Kidney epithelial cell (primary cell): ENCODE measurements at regions not wholly inside any gene's neighbourhood (a gene's known extent, or its start where the extent isn't known, plus 50 kb on each side); places are given as distances from the start of the nearest gene placed in this dataset.
"Not testable (repeated sequence)": the region's sequence is repeated elsewhere in the genome, so short reads cannot be mapped to it uniquely, and the experiment has no call there.

Source experiments
- DNase-seq: peaks from one replicate; pipeline ENCODE4 v3.0.0-alpha.2; 2010; ENCODE audit warnings: low read depth
- H3K27me3 ChIP-seq: 2 replicates; pipeline ENCODE4 v1.6.0; 2011; ENCODE audit warnings: low read length; ENCODE audit not compliant: control insufficient read depth, insufficient read depth
- H3K36me3 ChIP-seq: 2 replicates; pipeline ENCODE4 v1.5.1; 2011; ENCODE audit warnings: low read length; ENCODE audit not compliant: control insufficient read depth, insufficient read depth
- H3K4me3 ChIP-seq: 2 replicates; pipeline ENCODE4 v1.5.1; 2011; ENCODE audit warnings: low read depth, mild to moderate bottlenecking, control low read depth, low read length
- CTCF ChIP-seq: IDR thresholded peaks from 2 replicates; pipeline ENCODE4 v1.5.1; 2011; ENCODE audit warnings: mild to moderate bottlenecking, moderate library complexity, low read length, control low read depth, inconsistent platforms; ENCODE audit not compliant: insufficient read depth, poor library complexity, severe bottlenecking

DNA sequence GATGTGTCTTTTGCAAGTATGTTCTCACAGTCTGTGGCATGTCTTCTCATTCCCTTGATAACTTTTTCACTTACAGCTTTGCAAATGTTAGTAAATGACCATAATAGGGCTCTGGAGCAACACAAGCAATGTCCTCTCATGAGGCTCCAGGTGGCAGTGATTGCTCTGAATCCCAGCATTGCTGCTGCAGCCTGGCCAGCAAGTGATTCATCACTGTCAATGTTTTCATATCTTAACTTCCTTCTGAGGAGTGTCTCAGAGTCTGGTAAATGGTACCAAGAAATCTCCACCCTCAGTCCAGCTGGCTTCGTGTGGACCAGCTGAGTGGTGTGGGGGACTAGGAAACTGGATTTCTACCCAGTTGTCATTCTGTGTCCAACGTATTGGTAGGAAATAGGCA, 139.6 kb downstream of the MYLK4 start:
- Histone ChIP-seq H3K4me3 (no peak overlapping the region), H3K36me3 (no peaks in the 10 kb centered on the region), H3K27me3 (no peaks in the 10 kb centered on the region)
- TF ChIP-seq CTCF, result no peak
- DNase-seq, result no peak

DNA sequence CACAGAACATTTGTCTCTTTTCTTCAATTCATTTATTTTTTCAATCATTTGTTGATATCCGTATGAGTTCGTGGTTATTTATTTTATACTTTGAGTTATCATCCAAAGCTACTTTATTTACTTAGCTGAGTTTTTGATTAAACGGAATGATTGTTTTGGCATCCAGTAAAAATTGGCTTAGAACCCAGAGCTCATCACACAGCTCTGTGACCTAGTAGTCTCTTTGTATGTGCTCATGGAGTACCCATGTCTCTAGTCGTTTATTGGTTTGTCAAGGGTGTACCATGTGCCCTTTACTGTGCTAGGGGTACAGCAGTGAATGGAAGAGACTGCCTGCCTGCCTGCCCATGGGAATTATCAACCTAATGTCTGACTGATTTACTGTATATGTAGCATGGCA, 142.2 kb downstream of the MYLK4 start:
- no peak for TF ChIP-seq CTCF

GRCh38 chr6:2600363-2600762, 150.4 kb downstream of the MYLK4 start:
- no peak for TF ChIP-seq CTCF

More for the DNA sequence above, 142.2 kb downstream of the MYLK4 start:
- no peaks in the 10 kb centered on the region for H3K27me3 ChIP-seq
- H3K36me3 ChIP-seq, result no peaks in the 10 kb centered on the region
- DNase-seq, result no peak
- no peak overlapping the region for H3K4me3 ChIP-seq

DNA sequence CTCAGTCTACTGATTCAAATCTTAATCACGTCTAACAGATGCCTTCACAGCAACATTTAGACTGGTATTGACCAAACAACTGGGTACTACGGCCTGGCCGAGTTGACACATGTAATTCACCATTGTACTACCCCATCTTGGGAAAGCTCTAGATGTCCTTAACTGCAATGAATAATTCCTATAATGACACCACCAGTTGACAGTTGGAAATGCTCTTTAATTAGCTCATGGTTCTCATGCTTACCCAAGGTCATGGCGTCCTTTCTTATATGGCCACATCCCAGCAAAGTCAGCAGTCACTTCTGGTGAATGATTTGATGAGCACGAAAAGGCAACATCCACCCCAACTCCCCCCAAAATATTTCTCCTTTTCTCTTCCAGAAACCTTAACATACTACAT, 150.9 kb downstream of the MYLK4 start:
- H3K36me3 ChIP-seq, result no peaks in the 10 kb centered on the region
- H3K4me3 ChIP-seq, result no peak overlapping the region
- no peak for DNase-seq
- no peaks in the 10 kb centered on the region for H3K27me3 ChIP-seq
- no peak for TF ChIP-seq CTCF

More at GRCh38 chr6:2600363-2600762, 150.4 kb downstream of the MYLK4 start:
- Histone ChIP-seq H3K4me3 (no peak overlapping the region), H3K27me3 (no peaks in the 10 kb centered on the region), H3K36me3 (no peaks in the 10 kb centered on the region)
- no peak for DNase-seq

DNA sequence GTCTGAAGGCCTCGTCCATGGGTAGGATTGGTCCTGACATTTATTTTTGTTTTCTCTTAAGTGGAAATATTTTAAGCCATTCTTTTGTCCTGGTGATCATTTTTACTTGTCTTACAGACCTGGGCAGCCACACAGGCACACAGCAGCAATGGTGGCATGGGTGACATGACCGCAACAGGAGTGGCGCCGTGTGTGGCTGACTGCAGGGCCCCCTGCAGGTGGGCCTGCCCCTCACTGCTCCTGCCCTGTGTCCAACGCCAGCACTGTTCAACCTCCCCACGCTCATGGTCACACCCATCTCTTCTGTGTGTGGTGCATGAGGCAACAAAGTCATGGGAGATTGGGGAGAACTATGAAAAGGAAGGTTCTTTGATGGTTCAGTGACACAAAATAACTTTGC, 151.9 kb downstream of the MYLK4 start:
- Histone ChIP-seq H3K4me3 (no peak overlapping the region), H3K36me3 (no peaks in the 10 kb centered on the region), H3K27me3 (no peaks in the 10 kb centered on the region)
- TF ChIP-seq CTCF, result no peak
- DNase-seq, result no peak

DNA sequence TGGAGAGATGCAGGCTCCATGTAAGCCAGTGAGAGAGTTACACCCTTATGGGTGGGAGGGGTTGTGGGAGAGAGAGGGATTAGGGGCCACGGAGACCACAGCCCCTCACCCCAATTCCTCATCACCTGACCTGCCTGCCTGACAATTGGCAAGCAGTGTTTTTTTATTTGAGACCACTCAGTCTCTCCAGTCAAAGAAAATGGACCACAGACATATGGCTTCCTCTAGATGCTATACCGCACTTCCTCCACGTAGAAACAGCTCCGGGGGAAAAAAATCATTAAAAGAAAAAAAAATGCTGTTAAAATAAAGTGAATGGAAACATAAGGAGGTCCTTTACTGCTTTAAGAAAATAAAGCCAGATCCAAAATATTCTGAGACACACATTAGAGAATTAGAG, 152.7 kb downstream of the MYLK4 start:
- Histone ChIP-seq H3K4me3 (no peak overlapping the region), H3K27me3 (no peaks in the 10 kb centered on the region), H3K36me3 (no peaks in the 10 kb centered on the region)
- no peak for DNase-seq
- TF ChIP-seq CTCF, result no peak

DNA sequence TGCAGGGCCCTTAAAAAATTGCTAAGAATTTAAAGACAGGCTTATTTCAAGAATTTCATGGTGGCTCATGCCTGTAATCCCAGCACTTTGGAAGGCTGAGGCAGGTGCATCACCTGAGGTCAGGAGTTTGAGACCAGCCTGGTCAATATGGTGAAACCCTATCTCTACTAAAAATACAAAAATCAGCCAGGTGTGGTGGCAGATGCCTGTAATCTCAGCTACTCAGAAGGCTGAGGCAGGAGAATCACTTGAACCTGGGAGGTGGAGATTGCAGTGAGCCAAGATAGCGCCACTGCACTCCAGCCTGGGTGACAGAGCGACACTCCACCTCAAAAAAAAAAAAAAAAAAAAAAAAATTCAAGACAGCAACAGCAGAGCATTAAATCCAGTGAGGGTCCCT, 153.3 kb downstream of the MYLK4 start:
- not testable (repeated sequence) for H3K4me3 ChIP-seq, H3K27me3 ChIP-seq, H3K36me3 ChIP-seq, DNase-seq
